Activated T-helper 2 cell treated with anti-CD3 and anti-CD28 coated beads, Interferon-gamma antibody, Interleukin-2, Interleukin-4, amounts not matched to agents 10 μg/mL and 5 μg/mL and 100 μg/mL, durations not matched to agents 14 hours and 24 hours and 36 hours (primary cell): ENCODE measurements at regions not wholly inside any gene's neighbourhood (a gene's known extent, or its start where the extent isn't known, plus 50 kb on each side); places are given as distances from the start of the nearest gene placed in this dataset.

ENCODE experiments used
- DNase-seq: peaks from one replicate; pipeline ENCODE4 v3.0.0; 2021; ENCODE audit warnings: low spot score
- H3K27ac Mint-ChIP-seq: one replicate; pipeline ENCODE4 v1.8.0; 2021; ENCODE audit warnings: mixed read lengths
- H3K27me3 Mint-ChIP-seq: one replicate; pipeline ENCODE4 v1.8.0; 2021; ENCODE audit warnings: low read depth, mixed read lengths
- H3K36me3 Mint-ChIP-seq: one replicate; pipeline ENCODE4 v1.8.0; 2021; ENCODE audit warnings: low read depth, mixed read lengths
- H3K4me1 Mint-ChIP-seq: one replicate; pipeline ENCODE4 v1.8.0; 2021; ENCODE audit warnings: low read depth, mixed read lengths
- H3K4me3 Mint-ChIP-seq: one replicate; pipeline ENCODE4 v1.8.0; 2021; ENCODE audit warnings: low read depth, mild to moderate bottlenecking, moderate library complexity, mixed read lengths
- H3K9me3 Mint-ChIP-seq: one replicate; pipeline ENCODE4 v1.8.0; 2021; ENCODE audit warnings: mixed read lengths
- intact Hi-C: fragments of 100-400 bp; cut with micrococcal nuclease; formaldehyde crosslinking; loops from one replicate; pipeline ENCODE4 v1.15.1; 2023

DNA sequence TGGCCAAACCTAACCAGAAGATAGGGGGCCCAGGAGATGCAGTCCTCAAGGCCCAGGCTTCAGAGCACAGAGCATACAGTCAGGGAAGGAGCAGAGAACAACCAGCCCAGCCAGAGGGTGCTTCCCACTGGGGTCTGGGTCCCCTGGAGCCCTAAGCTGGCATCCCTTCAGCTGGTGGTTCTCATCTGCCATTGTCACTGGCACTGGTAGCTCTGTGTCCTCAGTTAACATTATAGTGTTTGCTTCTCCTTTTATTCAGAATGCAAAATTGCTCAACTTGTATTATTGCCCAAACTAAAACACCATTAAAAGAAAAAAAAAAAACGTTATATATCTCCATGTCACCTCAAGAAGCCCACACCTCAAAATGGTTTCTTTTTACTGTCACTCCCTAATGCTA, 219.2 kb downstream of the ENC1 start:
- Mint-ChIP-seq H3K36me3 (no peaks in the 10 kb centered on the region), H3K4me1 (no peaks in the 10 kb centered on the region), H3K4me3 (no peak overlapping the region), H3K27ac (no peak overlapping the region), H3K27me3 (peaks cover 16% of the 10 kb centered on the region), H3K9me3 (no peaks in the 10 kb centered on the region)
- intact Hi-C loops = no loop called here
- DNase-seq = no peak

DNA sequence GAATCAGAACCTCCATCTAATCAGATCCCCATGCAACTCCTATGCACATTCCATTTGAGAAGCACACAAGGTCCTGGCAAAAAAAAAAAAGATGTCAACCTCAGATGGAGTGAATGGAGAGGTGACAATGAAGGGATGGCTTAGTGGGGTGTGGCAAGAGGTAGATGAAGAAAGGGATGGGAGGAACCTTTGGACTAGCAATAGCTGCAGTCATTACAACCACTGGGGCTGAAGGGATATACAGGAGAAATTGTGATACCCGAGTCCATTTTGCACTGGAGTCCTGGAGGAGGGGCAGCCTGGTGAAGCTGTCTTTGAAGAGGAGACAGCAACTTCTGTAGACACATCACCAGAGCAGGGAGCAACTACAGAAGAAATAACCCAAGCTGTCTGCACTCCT, 219.6 kb downstream of the ENC1 start:
- Mint-ChIP-seq H3K4me3 (no peak overlapping the region), H3K27me3 (peaks cover 17% of the 10 kb centered on the region), H3K36me3 (no peaks in the 10 kb centered on the region), H3K4me1 (no peaks in the 10 kb centered on the region), H3K9me3 (no peaks in the 10 kb centered on the region), H3K27ac (no peak overlapping the region)
- intact Hi-C loops = no loop called here
- DNase-seq = no peak

DNA sequence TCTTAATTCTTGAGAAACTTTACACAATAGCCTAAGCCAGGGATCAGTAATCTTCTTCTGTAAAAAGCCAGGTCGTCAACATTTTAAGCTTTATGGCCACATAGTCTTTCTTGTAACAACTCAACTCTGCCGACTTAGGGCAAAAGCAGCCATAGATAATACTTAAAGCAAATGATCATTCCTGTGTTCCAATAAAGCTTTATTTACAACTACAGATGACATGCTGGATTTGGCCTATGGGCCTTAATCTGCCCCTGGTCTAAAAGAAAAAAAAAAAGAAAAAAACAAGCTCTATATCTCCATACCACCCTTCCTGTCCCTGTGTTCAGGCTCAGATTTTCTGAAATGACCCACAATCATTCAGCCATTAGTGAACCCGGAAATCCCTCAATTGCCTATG, 220.3 kb downstream of the ENC1 start:
- no peak for DNase-seq
- intact Hi-C loops = no loop called here
- H3K36me3 Mint-ChIP-seq = no peaks in the 10 kb centered on the region
- H3K9me3 Mint-ChIP-seq = no peaks in the 10 kb centered on the region
- H3K4me3 Mint-ChIP-seq = no peak overlapping the region
- H3K27ac Mint-ChIP-seq = no peak overlapping the region
- no peaks in the 10 kb centered on the region for H3K4me1 Mint-ChIP-seq
- H3K27me3 Mint-ChIP-seq = peaks cover 18% of the 10 kb centered on the region

DNA sequence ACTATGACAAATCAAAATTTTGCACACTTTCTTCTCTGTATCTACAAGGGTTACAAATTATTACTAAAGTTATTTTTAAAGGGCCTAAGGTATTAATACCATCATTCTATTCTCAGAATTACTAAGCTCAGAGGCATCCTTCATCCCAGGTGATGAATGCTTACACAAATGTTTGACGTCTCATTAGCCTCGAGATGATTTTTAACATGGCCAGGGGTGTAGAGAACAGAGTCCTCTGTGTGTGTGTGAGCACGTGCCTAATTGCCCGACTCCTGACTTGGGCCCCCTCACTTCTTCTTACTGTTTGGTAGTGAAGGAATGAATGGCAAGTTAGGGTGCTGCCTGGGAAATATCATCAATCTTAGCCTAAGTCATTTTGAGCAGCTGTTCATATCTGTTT, 221.1 kb downstream of the ENC1 start:
- Mint-ChIP-seq H3K4me3 (no peak overlapping the region), H3K27me3 (peaks cover 21% of the 10 kb centered on the region), H3K9me3 (no peaks in the 10 kb centered on the region), H3K4me1 (no peaks in the 10 kb centered on the region), H3K36me3 (no peaks in the 10 kb centered on the region), H3K27ac (no peak overlapping the region)
- no peak for DNase-seq
- intact Hi-C loops = no loop called here

GRCh38 chr5:74418709-74419108, 221.8 kb downstream of the ENC1 start:
- no peaks in the 10 kb centered on the region for H3K4me1 Mint-ChIP-seq
- intact Hi-C loops = no loop called here
- no peaks in the 10 kb centered on the region for H3K36me3 Mint-ChIP-seq
- H3K27ac Mint-ChIP-seq = no peak overlapping the region
- no peak for DNase-seq
- H3K4me3 Mint-ChIP-seq = no peak overlapping the region
- H3K9me3 Mint-ChIP-seq = no peaks in the 10 kb centered on the region
- H3K27me3 Mint-ChIP-seq = peaks cover 22% of the 10 kb centered on the region

- Mint-ChIP-seq H3K9me3 (no peaks in the 10 kb centered on the region), H3K27ac (no peak overlapping the region), H3K36me3 (no peaks in the 10 kb centered on the region), H3K27me3 (peaks cover 27% of the 10 kb centered on the region), H3K4me1 (no peaks in the 10 kb centered on the region), H3K4me3 (no peak overlapping the region)
- no peak for DNase-seq
- intact Hi-C loops = no loop called here
Observed at GRCh38 chr5:74418261-74418660, 222.3 kb downstream of the ENC1 start.

- intact Hi-C loops = no loop called here
- H3K9me3 Mint-ChIP-seq = no peaks in the 10 kb centered on the region
- DNase-seq = no peak
- H3K4me3 Mint-ChIP-seq = no peak overlapping the region
- no peaks in the 10 kb centered on the region for H3K36me3 Mint-ChIP-seq
- no peaks in the 10 kb centered on the region for H3K4me1 Mint-ChIP-seq
- peaks cover 35% of the 10 kb centered on the region for H3K27me3 Mint-ChIP-seq
- no peak overlapping the region for H3K27ac Mint-ChIP-seq
Observed at GRCh38 chr5:74415695-74416102, 224.8 kb downstream of the ENC1 start.

- Mint-ChIP-seq H3K4me3 (no peak overlapping the region), H3K27ac (no peak overlapping the region), H3K36me3 (no peaks in the 10 kb centered on the region), H3K4me1 (no peaks in the 10 kb centered on the region), H3K27me3 (peaks cover 42% of the 10 kb centered on the region), H3K9me3 (no peaks in the 10 kb centered on the region)
- intact Hi-C loops = no loop called here
- DNase-seq = no peak
Observed at GRCh38 chr5:74414228-74414627, 226.3 kb downstream of the ENC1 start.

GRCh38 chr5:74413403-74414048, 227.0 kb downstream of the ENC1 start:
- H3K27me3 Mint-ChIP-seq = peaks cover 39% of the 10 kb centered on the region
- no peak for DNase-seq
- no peak overlapping the region for H3K4me3 Mint-ChIP-seq
- intact Hi-C loops = no loop called here
- H3K4me1 Mint-ChIP-seq = no peaks in the 10 kb centered on the region
- H3K27ac Mint-ChIP-seq = no peak overlapping the region
- no peaks in the 10 kb centered on the region for H3K9me3 Mint-ChIP-seq
- no peaks in the 10 kb centered on the region for H3K36me3 Mint-ChIP-seq

GRCh38 chr5:74412066-74412465, 228.5 kb downstream of the ENC1 start:
- no peaks in the 10 kb centered on the region for H3K9me3 Mint-ChIP-seq
- DNase-seq = no peak
- H3K36me3 Mint-ChIP-seq = no peaks in the 10 kb centered on the region
- no peaks in the 10 kb centered on the region for H3K4me1 Mint-ChIP-seq
- intact Hi-C loops = no loop called here
- H3K27ac Mint-ChIP-seq = no peak overlapping the region
- no peak overlapping the region for H3K4me3 Mint-ChIP-seq
- H3K27me3 Mint-ChIP-seq = peaks cover 39% of the 10 kb centered on the region

DNA sequence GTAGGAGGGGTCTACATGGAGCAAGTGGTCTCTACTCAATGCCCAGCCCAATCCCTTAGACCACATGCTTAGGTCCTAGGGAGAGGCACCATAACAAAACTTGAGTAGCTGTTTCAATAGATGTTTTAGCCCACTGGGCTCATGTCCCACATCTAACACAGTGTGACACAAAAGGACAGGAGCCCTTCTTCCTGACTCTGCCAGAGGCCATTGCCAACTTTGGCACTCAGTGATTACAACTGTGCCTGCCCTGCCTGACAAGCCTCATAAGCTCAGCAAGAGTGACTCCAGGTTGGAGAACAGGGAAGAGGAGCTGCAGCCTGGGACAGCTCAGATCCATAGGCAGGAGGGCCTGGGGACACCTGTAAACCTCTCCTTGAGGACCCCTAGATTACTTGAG, 230.8 kb downstream of the ENC1 start:
- Mint-ChIP-seq H3K4me1 (no peaks in the 10 kb centered on the region), H3K27me3 (peaks cover 32% of the 10 kb centered on the region), H3K36me3 (no peaks in the 10 kb centered on the region), H3K27ac (no peak overlapping the region), H3K9me3 (no peaks in the 10 kb centered on the region), H3K4me3 (no peak overlapping the region)
- DNase-seq = no peak
- intact Hi-C loops = no loop called here

DNA sequence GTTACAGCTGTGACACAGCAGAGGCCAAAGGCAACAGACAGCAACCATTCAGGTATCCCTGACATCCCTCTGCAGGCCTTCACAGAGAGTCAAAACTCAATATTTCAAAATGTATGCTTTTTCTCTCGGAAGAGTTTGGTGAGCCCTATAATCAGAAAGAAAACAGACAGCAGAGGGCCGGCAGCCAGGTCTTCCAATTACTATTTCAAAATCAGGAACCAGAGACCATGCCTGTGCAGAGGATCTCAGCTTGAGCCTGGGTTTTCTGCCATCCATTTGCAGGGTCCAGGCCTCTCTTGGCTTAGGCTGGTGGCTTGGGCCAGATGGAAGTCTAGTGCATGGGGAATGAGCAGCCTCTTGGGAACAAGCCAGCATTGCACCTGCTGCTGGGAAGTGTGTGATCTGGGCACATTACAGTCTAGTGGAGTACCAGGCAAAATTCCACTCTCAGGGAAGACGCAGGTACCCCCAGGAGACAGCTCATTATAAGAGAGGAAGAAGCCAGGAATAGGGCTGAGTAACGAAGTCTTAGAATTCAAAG, 231.3 kb downstream of the ENC1 start:
- H3K27me3 Mint-ChIP-seq = peaks cover 31% of the 10 kb centered on the region
- H3K4me3 Mint-ChIP-seq = no peak overlapping the region

GRCh38 chr5:74408150-74409043, 232.1 kb downstream of the ENC1 start:
- Mint-ChIP-seq H3K4me1 (no peaks in the 10 kb centered on the region), H3K4me3 (no peak overlapping the region), H3K27me3 (peaks cover 27% of the 10 kb centered on the region), H3K9me3 (no peaks in the 10 kb centered on the region), H3K36me3 (no peaks in the 10 kb centered on the region), H3K27ac (no peak overlapping the region)
- no peak for DNase-seq
- intact Hi-C loops = no loop called here

More for the DNA sequence above, 231.3 kb downstream of the ENC1 start:
- H3K36me3 Mint-ChIP-seq = no peaks in the 10 kb centered on the region
- H3K9me3 Mint-ChIP-seq = no peaks in the 10 kb centered on the region
- intact Hi-C loops = no loop called here
- H3K4me1 Mint-ChIP-seq = no peaks in the 10 kb centered on the region
- no peak overlapping the region for H3K27ac Mint-ChIP-seq
- DNase-seq = no peak
